H1 (cell line): ENCODE measurements at regions not wholly inside any gene's neighbourhood (a gene's known extent, or its start where the extent isn't known, plus 50 kb on each side); places are given as distances from the start of the nearest gene placed in this dataset.

Experiments used
- CTCF ChIA-PET: fragments of 300-600 bp; sonication (Branson Sonifier 250); formaldehyde crosslinking; loops from one replicate; lab custom pipeline; 2021; ENCODE audit not compliant: partially characterized antibody; lab: Charles Lee
- POLR2A ChIA-PET: fragments of 300-600 bp; sonication (Branson Sonifier 250); formaldehyde crosslinking; loops from one replicate; lab custom pipeline; 2021; ENCODE audit warnings: inconsistent platforms; ENCODE audit not compliant: partially characterized antibody; lab: Charles Lee
- DNase-seq, 2 experiments: peaks; one replicate each; pipeline versions ENCODE4 v3.0.0 to v3.0.0-alpha.2; 2010 to 2022; ENCODE audit warnings: low spot score in 2 of 2, low read depth in 1 of 2, mixed read lengths in 1 of 2
- FAIRE-seq: peaks from 2 replicates; lab custom pipeline; 2011; peaks lifted over from hg19 to GRCh38; lab: Jason Lieb, UNC
- H2AFZ ChIP-seq: 2 replicates; pipeline ENCODE4 v1.8.1; 2012; ENCODE audit warnings: low read length, inconsistent platforms
- H2AK5ac ChIP-seq: 2 replicates; pipeline ENCODE4 v1.6.1; 2013; ENCODE audit warnings: low read depth, low read length
- H2BK120ac ChIP-seq: replicated peaks from 2 replicates; pipeline ENCODE3; 2013; ENCODE audit warnings: low read depth, low read length, inconsistent platforms
- H2BK12ac ChIP-seq: 2 replicates; pipeline ENCODE4 v1.6.1; 2013; ENCODE audit warnings: low read depth, low read length
- H2BK15ac ChIP-seq: 2 replicates; pipeline ENCODE4 v1.6.1; 2013; ENCODE audit warnings: low read length
- H2BK20ac ChIP-seq: 2 replicates; pipeline ENCODE4 v1.6.1; 2013; ENCODE audit warnings: low read length
- H2BK5ac ChIP-seq: 2 replicates; pipeline ENCODE4 v1.6.1; 2013; ENCODE audit warnings: low read depth, low read length
- H3K14ac ChIP-seq: 2 replicates; pipeline ENCODE4 v1.6.1; 2013; ENCODE audit warnings: inconsistent platforms; ENCODE audit not compliant: insufficient read length
- H3K18ac ChIP-seq: 2 replicates; pipeline ENCODE4 v1.6.1; 2013; ENCODE audit warnings: low read length; ENCODE audit errors: extremely low read depth
- H3K23ac ChIP-seq: 2 replicates; pipeline ENCODE4 v1.6.1; 2013; ENCODE audit warnings: inconsistent platforms; ENCODE audit not compliant: insufficient read length
- H3K23me2 ChIP-seq: 2 replicates; pipeline ENCODE4 v1.6.1; 2013; ENCODE audit warnings: low read depth, low read length
- H3K27ac ChIP-seq: 2 replicates; pipeline ENCODE4 v1.6.1; 2011; ENCODE audit warnings: low read depth, low read length, inconsistent platforms
- H3K27me3 ChIP-seq, 4 experiments: replicated peaks in 1 of 4; 1 replicate in 1 of 4; 2 replicates in 3 of 4; pipeline versions ENCODE4 v1.6.1 to v1.8.1; 2011 to 2013; ENCODE audit warnings: low read length in 3 of 4, mild to moderate bottlenecking in 3 of 4, inconsistent platforms in 2 of 4, mixed read lengths in 2 of 4, moderate library complexity in 1 of 4; ENCODE audit not compliant: control insufficient read depth in 3 of 4, insufficient read depth in 3 of 4; ENCODE audit errors: extremely low read depth in 1 of 4
- H3K36me3 ChIP-seq, 4 experiments: 2 replicates each; pipeline versions ENCODE4 v1.6.1 to v1.8.1; 2011 to 2013; ENCODE audit warnings: mild to moderate bottlenecking in 4 of 4, low read length in 3 of 4, moderate library complexity in 2 of 4, control low read depth in 1 of 4, inconsistent platforms in 1 of 4; ENCODE audit not compliant: insufficient read depth in 4 of 4, control insufficient read depth in 2 of 4
- H3K4ac ChIP-seq: replicated peaks from 2 replicates; pipeline ENCODE3; 2013; ENCODE audit warnings: low read length, low read depth, mixed read lengths, inconsistent platforms; ENCODE audit not compliant: insufficient read length
- H3K4me1 ChIP-seq, 4 experiments: replicated peaks in 1 of 4; 1 replicate in 1 of 4; 2 replicates in 3 of 4; pipeline versions ENCODE4 v1.6.1 to v1.8.1; 2011 to 2013; ENCODE audit warnings: low read length in 3 of 4, inconsistent platforms in 2 of 4, mixed read lengths in 1 of 4; ENCODE audit not compliant: insufficient read depth in 4 of 4, control insufficient read depth in 3 of 4
- H3K4me2 ChIP-seq, 2 experiments: 2 replicates each; pipeline versions ENCODE4 v1.6.1 to v1.8.1; 2011 to 2013; ENCODE audit warnings: low read depth in 2 of 2, low read length in 2 of 2, control low read depth in 1 of 2, inconsistent platforms in 1 of 2, mild to moderate bottlenecking in 1 of 2; ENCODE audit not compliant: insufficient read depth in 1 of 2
- H3K4me3 ChIP-seq, 4 experiments: fragments of 200-600, 300-600 bp in 1 of 4; sonication (generic), shearing (Covaris generic), sonication (Bioruptor Twin) in 1 of 4; 2 replicates each; pipeline versions ENCODE4 v1.5.1 to v1.8.1; 2011 to 2016; ENCODE audit warnings: low read length in 4 of 4, low read depth in 3 of 4, control low read depth in 2 of 4, inconsistent platforms in 2 of 4, mild to moderate bottlenecking in 2 of 4, mixed read lengths in 1 of 4, moderate library complexity in 1 of 4; ENCODE audit not compliant: insufficient read depth in 2 of 4; ENCODE audit errors: extremely low read depth in 1 of 4
- H3K56ac ChIP-seq: replicated peaks from 2 replicates; pipeline ENCODE3; 2013; ENCODE audit warnings: low read depth, mild to moderate bottlenecking, mixed read lengths, low read length, inconsistent platforms; ENCODE audit not compliant: insufficient read length
- H3K79me1 ChIP-seq: 2 replicates; pipeline ENCODE4 v1.6.1; 2013; ENCODE audit warnings: low read depth, low read length, control low read depth
- H3K79me2 ChIP-seq, 2 experiments: 2 replicates each; pipeline versions ENCODE4 v1.6.1 to v1.8.1; 2012 to 2013; ENCODE audit warnings: low read length in 2 of 2, mild to moderate bottlenecking in 2 of 2, inconsistent platforms in 1 of 2; ENCODE audit not compliant: insufficient read depth in 2 of 2, control insufficient read depth in 1 of 2
- H3K9ac ChIP-seq, 4 experiments: replicated peaks in 1 of 4; 1 replicate in 1 of 4; 2 replicates in 3 of 4; pipeline versions ENCODE4 v1.6.1 to v1.8.1; 2011 to 2013; ENCODE audit warnings: low read depth in 3 of 4, low read length in 3 of 4, control low read depth in 2 of 4, mild to moderate bottlenecking in 2 of 4, moderate library complexity in 2 of 4, inconsistent platforms in 1 of 4; ENCODE audit errors: extremely low read depth in 1 of 4
- H3K9me3 ChIP-seq, 2 experiments: 2 replicates each; pipeline versions ENCODE4 v1.6.1 to v1.8.1; 2012 to 2013; ENCODE audit warnings: mild to moderate bottlenecking in 2 of 2, moderate library complexity in 2 of 2, control low read depth in 1 of 2, inconsistent platforms in 1 of 2, low read depth in 1 of 2, low read length in 1 of 2, mixed read lengths in 1 of 2; ENCODE audit not compliant: insufficient read depth in 2 of 2
- H4K20me1 ChIP-seq, 2 experiments: replicated peaks in 1 of 2; 2 replicates each; pipeline versions ENCODE3 to v1.8.1; 2011 to 2013; ENCODE audit warnings: inconsistent platforms in 2 of 2, low read length in 2 of 2, mild to moderate bottlenecking in 1 of 2; ENCODE audit not compliant: insufficient read depth in 2 of 2, control insufficient read depth in 1 of 2
- H4K5ac ChIP-seq: 2 replicates; pipeline ENCODE4 v1.6.1; 2013; ENCODE audit warnings: low read length, low read depth, mixed read lengths, inconsistent platforms; ENCODE audit not compliant: insufficient read length
- H4K8ac ChIP-seq: 2 replicates; pipeline ENCODE4 v1.8.0; 2013; ENCODE audit warnings: mild to moderate bottlenecking, moderate library complexity, low read length, inconsistent platforms; ENCODE audit not compliant: insufficient read depth; ENCODE audit errors: extremely low read depth
- H4K91ac ChIP-seq: replicated peaks from 2 replicates; pipeline ENCODE3; 2013; ENCODE audit warnings: low read length, mixed read lengths, inconsistent platforms; ENCODE audit not compliant: insufficient read length
- ASH2L ChIP-seq: fragments of 200-600, 300-600 bp; sonication (generic); IDR thresholded peaks from one replicate; pipeline ENCODE4 v1.7.1; 2017; ENCODE audit warnings: low read length
- EGR1 ChIP-seq: IDR thresholded peaks from 2 replicates; pipeline ENCODE4 v1.6.1; 2011; ENCODE audit warnings: low read depth, low read length, borderline replicate concordance
- JUN ChIP-seq: IDR thresholded peaks from 2 replicates; pipeline ENCODE4 v1.6.1; 2011; ENCODE audit warnings: low read depth, mild to moderate bottlenecking, improper control_type of control experiment, low read length
- JUND ChIP-seq: IDR thresholded peaks from 2 replicates; pipeline ENCODE4 v1.6.1; 2011; ENCODE audit warnings: mild to moderate bottlenecking, improper control_type of control experiment, low read length
- MAFK ChIP-seq: IDR thresholded peaks from 2 replicates; pipeline ENCODE4 v1.6.1; 2012; ENCODE audit warnings: low read depth, mild to moderate bottlenecking, improper control_type of control experiment, low read length
- NANOG ChIP-seq: IDR thresholded peaks from 2 replicates; pipeline ENCODE4 v1.6.1; 2011; ENCODE audit warnings: low read length, low read depth, mild to moderate bottlenecking, inconsistent platforms; ENCODE audit not compliant: insufficient read depth, poor library complexity, severe bottlenecking
- RAD21 ChIP-seq, 2 experiments: IDR thresholded peaks in 1 of 2; conservative IDR thresholded peaks in 1 of 2; 2 replicates each; pipeline ENCODE4 v1.6.1; 2011; ENCODE audit warnings: low read depth in 2 of 2, low read length in 2 of 2, improper control_type of control experiment in 1 of 2, inconsistent platforms in 1 of 2, mild to moderate bottlenecking in 1 of 2, moderate library complexity in 1 of 2
- RNF2 ChIP-seq: fragments of 200-900, 300-1000 bp; sonication (generic); IDR thresholded peaks from 2 replicates; pipeline ENCODE4 v1.7.1; 2016; ENCODE audit warnings: borderline replicate concordance, low read depth, mild to moderate bottlenecking, antibody characterized with exemption, low read length; ENCODE audit not compliant: poor library complexity, severe bottlenecking; ENCODE audit errors: missing control alignments
- SP1 ChIP-seq: IDR thresholded peaks from 2 replicates; pipeline ENCODE4 v1.6.1; 2011; ENCODE audit warnings: low read depth, low read length
- SRF ChIP-seq: IDR thresholded peaks from 2 replicates; pipeline ENCODE4 v1.6.1; 2011; ENCODE audit warnings: mild to moderate bottlenecking, low read depth, low read length, moderate library complexity
- WGBS, 2 experiments: shearing (Covaris generic) in 1 of 2; methylation state at CpG; one replicate each; pipeline versions ENCODE4 v1.1.6 to v1.1.7; 2013 to 2015; ENCODE audit warnings: low lambda C conversion rate in 2 of 2, mixed read lengths in 2 of 2, inconsistent platforms in 1 of 2, low coverage in 1 of 2, missing lambda C conversion rate in 1 of 2; ENCODE audit not compliant: insufficient replicate concordance in 2 of 2, insufficient coverage in 1 of 2, insufficient read length in 1 of 2; ENCODE audit errors: extremely low coverage in 1 of 2, missing lambda C conversion rate in 1 of 2; 5-methylcytosine and 5-hydroxymethylcytosine counted together
- TF ChIP-seq, protein P1 (sequence below): IDR thresholded peaks from 2 replicates; pipeline ENCODE4 v1.6.1; 2012; ENCODE audit warnings: inconsistent platforms
- TF ChIP-seq, protein P2 (sequence below): IDR thresholded peaks from 2 replicates; pipeline ENCODE4 v1.6.1; 2012; ENCODE audit warnings: inconsistent platforms

DNA sequence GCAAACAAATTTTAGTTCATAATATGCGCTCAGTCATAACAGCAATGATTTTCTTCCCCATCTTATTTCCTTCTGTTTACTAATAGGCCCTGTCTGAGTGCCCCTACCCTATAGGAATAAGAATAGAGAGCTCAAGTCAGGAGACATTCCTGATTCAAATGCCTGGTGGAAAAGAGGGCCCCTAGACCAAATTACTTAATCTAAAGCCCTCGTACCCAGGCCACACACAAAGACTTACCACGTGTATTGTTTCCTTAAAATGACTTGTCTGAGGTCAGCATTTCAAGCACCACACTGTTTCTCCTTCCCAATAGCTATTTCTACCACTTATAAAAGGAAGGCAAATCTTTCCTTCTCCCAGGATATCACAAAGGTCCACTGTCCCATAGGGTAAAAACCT, 314.9 kb upstream of the TMTC1 start:
- H3K27ac ChIP-seq = no peak overlapping the region
- H3K14ac ChIP-seq = no peak overlapping the region
- peak overlapping the region; percentile 59 for H2BK120ac ChIP-seq
- no peak overlapping the region for H3K56ac ChIP-seq
- H3K23ac ChIP-seq = no peak overlapping the region
- no peak overlapping the region for H2BK12ac ChIP-seq
- no peak overlapping the region for H2BK20ac ChIP-seq
- no peaks in the 10 kb centered on the region for H3K36me3 ChIP-seq
- no peaks in the 10 kb centered on the region for H3K9me3 ChIP-seq
- CTCF ChIA-PET = interaction anchor here (1.0 kb wide), 1 partner anchor 13 kb away, joined by 3 read pairs; no protein-coding TSS in a partner anchor
- no peaks in the 10 kb centered on the region for H3K79me2 ChIP-seq
- H2AK5ac ChIP-seq = no peak overlapping the region
- H3K18ac ChIP-seq = no peak overlapping the region
- no peak overlapping the region for H3K4ac ChIP-seq
- H3K79me1 ChIP-seq = no peaks in the 10 kb centered on the region
- H3K9ac ChIP-seq = no peak overlapping the region; a peak in 1 of 7 replicates
- no peak overlapping the region for H4K91ac ChIP-seq
- peak; percentile 32 for FAIRE-seq
- no peaks in the 10 kb centered on the region for H4K20me1 ChIP-seq
- H2BK15ac ChIP-seq = no peak overlapping the region
- peak overlapping the region; percentile 14 to 33; a peak in 1 of 4 replicates for H3K4me2 ChIP-seq
- no peak overlapping the region; a peak in 1 of 8 replicates for H3K4me3 ChIP-seq
- no peak overlapping the region for H4K8ac ChIP-seq
- H2AFZ ChIP-seq = peak overlapping the region; percentile 89
- no peak overlapping the region for H4K5ac ChIP-seq
- no peaks in the 10 kb centered on the region for H3K27me3 ChIP-seq
- 37% methylated on average over 3 of the region's 3 CpGs; no CpG with 5 or more reads in 1 of the 2 experiments for WGBS, 2 experiments
- H3K23me2 ChIP-seq = peaks cover 2% of the 10 kb centered on the region; the same call in 1 of the 2 replicates
- POLR2A ChIA-PET = no interaction called here
- DNase-seq = no peak
- H3K4me1 ChIP-seq = peaks cover 0 to 6% (median 3%) of the 10 kb centered on the region in 4 experiments; a peak in 5 of 7 replicates
- no peak overlapping the region for H2BK5ac ChIP-seq
- TF ChIP-seq NANOG = no peak
- TF ChIP-seq, protein P1, sequence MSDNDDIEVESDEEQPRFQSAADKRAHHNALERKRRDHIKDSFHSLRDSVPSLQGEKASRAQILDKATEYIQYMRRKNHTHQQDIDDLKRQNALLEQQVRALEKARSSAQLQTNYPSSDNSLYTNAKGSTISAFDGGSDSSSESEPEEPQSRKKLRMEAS = peak; percentile 69
- TF ChIP-seq SRF = no peak
- TF ChIP-seq JUND = no peak
- TF ChIP-seq EGR1 = no peak
- TF ChIP-seq MAFK = 0 out of 2 replicates have a peak, but pooled peaks have one; percentile 17
- no peak for TF ChIP-seq JUN
- TF ChIP-seq, protein P2, sequence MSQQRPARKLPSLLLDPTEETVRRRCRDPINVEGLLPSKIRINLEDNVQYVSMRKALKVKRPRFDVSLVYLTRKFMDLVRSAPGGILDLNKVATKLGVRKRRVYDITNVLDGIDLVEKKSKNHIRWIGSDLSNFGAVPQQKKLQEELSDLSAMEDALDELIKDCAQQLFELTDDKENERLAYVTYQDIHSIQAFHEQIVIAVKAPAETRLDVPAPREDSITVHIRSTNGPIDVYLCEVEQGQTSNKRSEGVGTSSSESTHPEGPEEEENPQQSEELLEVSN = peak; percentile 38; the same call in 1 of the 2 replicates
- no peak for TF ChIP-seq RNF2
- TF ChIP-seq ASH2L = peak; percentile 41
- peak; percentile 63 for TF ChIP-seq SP1
- no peak for TF ChIP-seq RAD21 (IDR thresholded peaks at IDR 0.05 in 1 of 2, conservative IDR thresholded peaks at IDR 0.05 in 1 of 2; ENCODE audit: low read depth in 2 of 2, low read length in 2 of 2)
